ENCODE measurements at regions not wholly inside any gene's neighbourhood (a gene's known extent, or its start where the extent isn't known, plus 50 kb on each side); places are given as distances from the start of the nearest gene placed in this dataset.

- no peak overlapping the region for H3K27ac ChIP-seq
- TF ChIP-seq Cebpa-rat (IDR thresholded peaks at IDR 0.05) = no peak
- H3K9ac ChIP-seq = no peak overlapping the region
- no peaks in the 10 kb centered on the region for H4K20me1 ChIP-seq
- no peaks in the 10 kb centered on the region for H3K27me3 ChIP-seq
- no peak overlapping the region for H3K4me3 ChIP-seq
- no peaks in the 10 kb centered on the region for H3K4me1 ChIP-seq
- peaks cover 14% of the 10 kb centered on the region for H3K9me3 ChIP-seq
- no peaks in the 10 kb centered on the region for H3K36me3 ChIP-seq
- no peak overlapping the region for H3K4me2 ChIP-seq
Observed at GRCh38 chr4:54482529-54483200, 175.1 kb upstream of the KIT start.

- Histone ChIP-seq H3K9ac (no peak overlapping the region), H4K20me1 (no peaks in the 10 kb centered on the region), H3K4me1 (no peaks in the 10 kb centered on the region), H3K27ac (no peak overlapping the region), H3K4me3 (no peak overlapping the region), H3K9me3 (peaks cover 8% of the 10 kb centered on the region), H3K27me3 (no peaks in the 10 kb centered on the region), H3K36me3 (no peaks in the 10 kb centered on the region), H3K4me2 (no peak overlapping the region)
- no peak for TF ChIP-seq Cebpa-rat (IDR thresholded peaks at IDR 0.05)
Observed at GRCh38 chr4:54484383-54484782, 173.4 kb upstream of the KIT start.

- H3K4me1 ChIP-seq = no peaks in the 10 kb centered on the region
- no peak overlapping the region for H3K4me2 ChIP-seq
- H3K9ac ChIP-seq = no peak overlapping the region
- no peak overlapping the region for H3K27ac ChIP-seq
- H3K27me3 ChIP-seq = no peaks in the 10 kb centered on the region
- no peaks in the 10 kb centered on the region for H3K9me3 ChIP-seq
- TF ChIP-seq Cebpa-rat (IDR thresholded peaks at IDR 0.05) = no peak
- H3K36me3 ChIP-seq = no peaks in the 10 kb centered on the region
- H4K20me1 ChIP-seq = no peaks in the 10 kb centered on the region
- no peak overlapping the region for H3K4me3 ChIP-seq
Observed at GRCh38 chr4:54487491-54487890, 170.3 kb upstream of the KIT start.

GRCh38 chr4:54493862-54494261, 163.9 kb upstream of the KIT start:
- Histone ChIP-seq H3K4me2 (no peak overlapping the region), H3K4me1 (peaks cover 10% of the 10 kb centered on the region), H3K4me3 (no peak overlapping the region), H3K27ac (no peak overlapping the region), H4K20me1 (no peaks in the 10 kb centered on the region), H3K9me3 (no peaks in the 10 kb centered on the region), H3K36me3 (no peaks in the 10 kb centered on the region), H3K9ac (no peak overlapping the region), H3K27me3 (no peaks in the 10 kb centered on the region)
- TF ChIP-seq Cebpa-rat (IDR thresholded peaks at IDR 0.05) = no peak

- no peak overlapping the region for H3K4me2 ChIP-seq
- H4K20me1 ChIP-seq = no peaks in the 10 kb centered on the region
- H3K9ac ChIP-seq = no peak overlapping the region
- peaks cover 10% of the 10 kb centered on the region for H3K4me1 ChIP-seq
- no peaks in the 10 kb centered on the region for H3K27me3 ChIP-seq
- H3K27ac ChIP-seq = no peak overlapping the region
- H3K9me3 ChIP-seq = no peaks in the 10 kb centered on the region
- H3K4me3 ChIP-seq = no peak overlapping the region
- TF ChIP-seq Cebpa-rat (IDR thresholded peaks at IDR 0.05) = no peak
- H3K36me3 ChIP-seq = no peaks in the 10 kb centered on the region
Observed at GRCh38 chr4:54495091-54495490, 162.7 kb upstream of the KIT start.

- Histone ChIP-seq H3K27me3 (no peaks in the 10 kb centered on the region), H3K9ac (no peak overlapping the region), H3K9me3 (no peaks in the 10 kb centered on the region), H4K20me1 (no peaks in the 10 kb centered on the region), H3K27ac (no peak overlapping the region), H3K36me3 (no peaks in the 10 kb centered on the region), H3K4me2 (no peak overlapping the region), H3K4me1 (peaks cover 10% of the 10 kb centered on the region), H3K4me3 (no peak overlapping the region)
- no peak for TF ChIP-seq Cebpa-rat (IDR thresholded peaks at IDR 0.05)
Observed at GRCh38 chr4:54495641-54496040, 162.1 kb upstream of the KIT start.

- Histone ChIP-seq H3K36me3 (no peaks in the 10 kb centered on the region), H3K4me3 (no peak overlapping the region), H3K27ac (no peak overlapping the region), H4K20me1 (no peaks in the 10 kb centered on the region), H3K9me3 (no peaks in the 10 kb centered on the region), H3K27me3 (no peaks in the 10 kb centered on the region), H3K9ac (no peak overlapping the region), H3K4me2 (peak overlapping the region; percentile 61), H3K4me1 (peaks cover 10% of the 10 kb centered on the region)
- no peak for TF ChIP-seq Cebpa-rat (IDR thresholded peaks at IDR 0.05)
Observed at GRCh38 chr4:54496412-54496811, 161.3 kb upstream of the KIT start.

GRCh38 chr4:54497947-54498346, 159.8 kb upstream of the KIT start:
- H3K27ac ChIP-seq = no peak overlapping the region

GRCh38 chr4:54498661-54499111, 159.1 kb upstream of the KIT start:
- H3K9me3 ChIP-seq = no peaks in the 10 kb centered on the region
- no peaks in the 10 kb centered on the region for H3K27me3 ChIP-seq
- no peak for TF ChIP-seq Cebpa-rat (IDR thresholded peaks at IDR 0.05)
- H3K9ac ChIP-seq = no peak overlapping the region
- H4K20me1 ChIP-seq = no peaks in the 10 kb centered on the region
- no peak overlapping the region for H3K4me3 ChIP-seq
- H3K4me1 ChIP-seq = peaks cover 10% of the 10 kb centered on the region
- H3K27ac ChIP-seq = no peak overlapping the region
- no peaks in the 10 kb centered on the region for H3K36me3 ChIP-seq
- no peak overlapping the region for H3K4me2 ChIP-seq

More at GRCh38 chr4:54497947-54498346, 159.8 kb upstream of the KIT start:
- TF ChIP-seq Cebpa-rat (IDR thresholded peaks at IDR 0.05) = no peak
- H4K20me1 ChIP-seq = no peaks in the 10 kb centered on the region
- H3K4me3 ChIP-seq = no peak overlapping the region
- H3K4me2 ChIP-seq = no peak overlapping the region
- no peaks in the 10 kb centered on the region for H3K9me3 ChIP-seq
- no peak overlapping the region for H3K9ac ChIP-seq
- no peaks in the 10 kb centered on the region for H3K36me3 ChIP-seq
- H3K27me3 ChIP-seq = no peaks in the 10 kb centered on the region
- peaks cover 10% of the 10 kb centered on the region for H3K4me1 ChIP-seq

- Histone ChIP-seq H3K9me3 (no peaks in the 10 kb centered on the region), H4K20me1 (no peaks in the 10 kb centered on the region), H3K27ac (no peak overlapping the region), H3K4me1 (peaks cover 10% of the 10 kb centered on the region), H3K9ac (no peak overlapping the region), H3K4me2 (no peak overlapping the region), H3K36me3 (no peaks in the 10 kb centered on the region), H3K27me3 (no peaks in the 10 kb centered on the region), H3K4me3 (no peak overlapping the region)
- no peak for TF ChIP-seq Cebpa-rat (IDR thresholded peaks at IDR 0.05)
Observed at GRCh38 chr4:54499308-54500074, 158.3 kb upstream of the KIT start.
